NB4 (cell line): ENCODE measurements at regions not wholly inside any gene's neighbourhood (a gene's known extent, or its start where the extent isn't known, plus 50 kb on each side); places are given as distances from the start of the nearest gene placed in this dataset.

ENCODE experiments used
- DNase-seq: peaks from one replicate; pipeline ENCODE4 v3.0.0; 2010; ENCODE audit warnings: low read depth
- H3K4me3 ChIP-seq: one replicate; pipeline ENCODE4 v1.5.1; 2011; ENCODE audit warnings: mild to moderate bottlenecking, low read depth, low read length, moderate library complexity
- MYC ChIP-seq: IDR thresholded peaks from 2 replicates; pipeline ENCODE4 v1.6.1; 2011; ENCODE audit warnings: low read depth, low read length
- POLR2A ChIP-seq: IDR thresholded peaks from 2 replicates; pipeline ENCODE4 v1.6.1; 2011; ENCODE audit warnings: mild to moderate bottlenecking; ENCODE audit not compliant: insufficient read length; ENCODE audit errors: extremely low read depth
- TF ChIP-seq, protein P1 (sequence below): IDR thresholded peaks from one replicate; pipeline ENCODE4 v1.5.1; 2012; ENCODE audit warnings: low read depth, low read length
- TF ChIP-seq, protein P2 (sequence below): IDR thresholded peaks from 2 replicates; pipeline ENCODE4 v1.6.1; 2011; ENCODE audit warnings: low read depth, low read length

DNA sequence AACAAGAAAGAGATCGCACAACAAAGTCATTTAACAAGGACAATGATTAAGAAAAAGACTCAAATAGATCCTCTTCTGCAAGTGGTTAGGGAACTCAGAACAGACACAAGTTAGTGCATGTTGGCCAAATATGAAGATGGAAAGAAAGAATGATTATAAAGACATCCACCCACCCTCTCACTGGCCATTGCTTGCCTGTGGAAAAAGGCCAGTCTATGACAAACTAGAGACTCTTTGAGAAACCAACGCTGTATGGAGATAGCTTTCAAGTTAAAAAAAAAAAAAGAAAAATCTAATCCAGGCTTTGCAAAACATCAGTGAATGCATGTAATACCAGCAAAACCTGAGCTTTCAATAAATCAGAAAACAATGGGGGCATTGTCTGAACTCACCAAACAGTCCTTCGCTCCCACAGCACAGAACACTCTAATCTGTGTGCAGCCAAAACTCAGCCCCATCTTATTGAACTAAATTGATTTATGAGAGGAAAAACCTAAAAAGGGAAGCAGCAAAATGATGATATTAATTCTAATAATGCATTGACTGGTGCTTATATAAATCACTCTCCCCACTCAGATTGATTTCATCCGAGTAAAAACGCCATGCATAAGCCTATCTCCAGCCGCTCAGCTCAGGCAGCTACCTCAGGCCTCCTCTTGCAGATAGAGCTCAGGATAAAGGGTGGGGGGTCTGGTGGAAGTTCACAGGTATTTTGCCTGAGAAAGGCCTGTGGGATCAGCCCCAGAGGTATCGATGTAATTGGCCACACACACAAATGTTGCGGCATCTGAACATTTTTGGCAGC, 547.1 kb downstream of the CCDC171 start:
- no peak for DNase-seq
- H3K4me3 ChIP-seq: no peak overlapping the region
- TF ChIP-seq POLR2A: no peak
- TF ChIP-seq, protein P1, sequence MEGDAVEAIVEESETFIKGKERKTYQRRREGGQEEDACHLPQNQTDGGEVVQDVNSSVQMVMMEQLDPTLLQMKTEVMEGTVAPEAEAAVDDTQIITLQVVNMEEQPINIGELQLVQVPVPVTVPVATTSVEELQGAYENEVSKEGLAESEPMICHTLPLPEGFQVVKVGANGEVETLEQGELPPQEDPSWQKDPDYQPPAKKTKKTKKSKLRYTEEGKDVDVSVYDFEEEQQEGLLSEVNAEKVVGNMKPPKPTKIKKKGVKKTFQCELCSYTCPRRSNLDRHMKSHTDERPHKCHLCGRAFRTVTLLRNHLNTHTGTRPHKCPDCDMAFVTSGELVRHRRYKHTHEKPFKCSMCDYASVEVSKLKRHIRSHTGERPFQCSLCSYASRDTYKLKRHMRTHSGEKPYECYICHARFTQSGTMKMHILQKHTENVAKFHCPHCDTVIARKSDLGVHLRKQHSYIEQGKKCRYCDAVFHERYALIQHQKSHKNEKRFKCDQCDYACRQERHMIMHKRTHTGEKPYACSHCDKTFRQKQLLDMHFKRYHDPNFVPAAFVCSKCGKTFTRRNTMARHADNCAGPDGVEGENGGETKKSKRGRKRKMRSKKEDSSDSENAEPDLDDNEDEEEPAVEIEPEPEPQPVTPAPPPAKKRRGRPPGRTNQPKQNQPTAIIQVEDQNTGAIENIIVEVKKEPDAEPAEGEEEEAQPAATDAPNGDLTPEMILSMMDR: no peak
- TF ChIP-seq MYC: no peak
- TF ChIP-seq, protein P2, sequence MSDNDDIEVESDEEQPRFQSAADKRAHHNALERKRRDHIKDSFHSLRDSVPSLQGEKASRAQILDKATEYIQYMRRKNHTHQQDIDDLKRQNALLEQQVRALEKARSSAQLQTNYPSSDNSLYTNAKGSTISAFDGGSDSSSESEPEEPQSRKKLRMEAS: no peak

DNA sequence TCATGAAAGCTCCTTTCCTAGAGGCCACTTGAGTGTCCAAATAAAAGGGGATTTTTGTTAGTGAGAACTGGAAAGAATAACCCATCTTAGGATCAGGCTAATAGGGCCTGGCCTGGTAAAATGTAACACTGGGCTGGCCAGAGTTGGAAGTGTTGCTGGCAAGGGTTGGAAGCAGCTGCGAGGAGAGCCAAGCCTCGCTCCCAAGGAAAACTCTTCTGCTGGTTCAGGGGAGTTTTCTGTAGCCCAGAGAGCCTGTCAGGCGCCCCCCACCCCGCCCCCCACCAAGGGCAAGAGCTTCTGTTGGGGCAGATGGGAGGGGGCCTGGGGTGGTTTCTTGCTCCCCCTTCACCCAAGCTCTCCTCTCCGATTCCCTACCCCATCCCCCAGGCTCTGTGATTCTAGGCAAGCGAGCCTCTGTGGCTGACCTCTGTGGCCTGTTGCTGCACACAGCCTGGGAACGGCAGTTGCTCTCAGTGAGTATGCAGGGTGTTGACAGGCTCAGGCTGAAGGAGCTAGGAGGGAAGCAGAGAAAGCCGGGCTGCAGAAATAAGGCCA, 547.8 kb downstream of the CCDC171 start:
- peak; percentile 61 for DNase-seq
- H3K4me3 ChIP-seq: no peak overlapping the region
- TF ChIP-seq POLR2A (no peak), MYC (no peak)
- TF ChIP-seq, protein P1: no peak
- TF ChIP-seq, protein P2: no peak

DNA sequence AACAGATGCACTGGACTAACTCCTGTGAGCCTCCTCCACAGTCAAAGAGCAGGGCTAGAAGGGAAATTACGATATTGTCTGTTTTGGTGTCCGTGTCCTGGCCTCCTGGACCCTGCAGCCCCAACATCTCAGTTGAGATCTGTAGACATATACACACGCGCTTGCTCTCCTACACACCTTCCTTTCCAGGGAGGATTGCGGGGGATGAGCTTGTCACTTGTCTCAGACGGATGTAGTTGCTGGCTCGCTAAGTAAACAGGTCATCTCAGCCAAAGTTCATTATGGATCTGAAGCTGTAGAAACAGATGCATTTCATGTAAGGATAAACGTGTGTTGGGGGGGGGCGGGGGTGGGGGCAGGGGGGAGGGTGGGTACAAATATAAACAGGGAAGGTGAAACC, 549.3 kb downstream of the CCDC171 start:
- no peak overlapping the region for H3K4me3 ChIP-seq
- TF ChIP-seq, protein P1: no peak
- no peak for TF ChIP-seq MYC
- no peak for TF ChIP-seq POLR2A
- TF ChIP-seq, protein P2: no peak
- no peak for DNase-seq

DNA sequence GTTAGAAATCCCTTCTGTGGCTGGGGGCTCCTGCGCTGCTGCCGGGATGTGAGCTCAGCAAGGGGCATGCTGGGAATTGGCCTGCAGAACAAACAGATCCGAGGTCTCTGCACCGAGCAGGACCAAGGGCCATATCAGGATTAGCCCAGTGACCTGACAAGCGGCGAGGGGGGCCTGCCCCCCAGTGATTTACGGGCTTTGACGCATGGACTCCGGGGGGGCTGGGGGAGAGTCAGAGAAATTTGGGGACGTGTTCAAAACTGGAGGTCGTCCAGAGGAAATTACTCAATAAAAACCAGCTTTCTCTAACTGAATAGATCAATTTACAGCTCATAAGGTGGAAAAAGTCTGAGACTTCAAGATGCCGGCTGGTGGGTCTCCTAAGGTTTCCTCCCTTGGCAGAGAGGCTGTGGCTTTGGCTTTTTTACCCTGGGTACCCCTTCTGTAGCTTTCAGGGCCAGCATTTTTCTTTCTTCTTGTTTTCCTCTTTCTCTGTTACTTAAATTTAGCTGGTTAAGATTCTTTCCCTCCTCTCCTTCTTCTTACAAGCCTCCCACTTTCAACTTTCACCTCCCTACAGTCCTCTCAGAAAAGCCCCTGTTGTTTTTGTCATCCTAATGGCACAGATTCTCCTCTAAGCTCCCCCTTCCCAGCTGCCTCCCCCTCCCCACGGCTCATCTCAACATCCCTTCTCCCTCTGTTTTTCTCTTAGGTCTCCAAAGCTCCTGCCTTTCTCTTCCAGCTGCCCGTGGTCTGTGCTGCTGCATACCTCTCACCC, 551.0 kb downstream of the CCDC171 start:
- DNase-seq: no peak
- H3K4me3 ChIP-seq: no peak overlapping the region
- TF ChIP-seq, protein P2: no peak
- TF ChIP-seq POLR2A (no peak), MYC (no peak)
- TF ChIP-seq, protein P1: no peak

DNA sequence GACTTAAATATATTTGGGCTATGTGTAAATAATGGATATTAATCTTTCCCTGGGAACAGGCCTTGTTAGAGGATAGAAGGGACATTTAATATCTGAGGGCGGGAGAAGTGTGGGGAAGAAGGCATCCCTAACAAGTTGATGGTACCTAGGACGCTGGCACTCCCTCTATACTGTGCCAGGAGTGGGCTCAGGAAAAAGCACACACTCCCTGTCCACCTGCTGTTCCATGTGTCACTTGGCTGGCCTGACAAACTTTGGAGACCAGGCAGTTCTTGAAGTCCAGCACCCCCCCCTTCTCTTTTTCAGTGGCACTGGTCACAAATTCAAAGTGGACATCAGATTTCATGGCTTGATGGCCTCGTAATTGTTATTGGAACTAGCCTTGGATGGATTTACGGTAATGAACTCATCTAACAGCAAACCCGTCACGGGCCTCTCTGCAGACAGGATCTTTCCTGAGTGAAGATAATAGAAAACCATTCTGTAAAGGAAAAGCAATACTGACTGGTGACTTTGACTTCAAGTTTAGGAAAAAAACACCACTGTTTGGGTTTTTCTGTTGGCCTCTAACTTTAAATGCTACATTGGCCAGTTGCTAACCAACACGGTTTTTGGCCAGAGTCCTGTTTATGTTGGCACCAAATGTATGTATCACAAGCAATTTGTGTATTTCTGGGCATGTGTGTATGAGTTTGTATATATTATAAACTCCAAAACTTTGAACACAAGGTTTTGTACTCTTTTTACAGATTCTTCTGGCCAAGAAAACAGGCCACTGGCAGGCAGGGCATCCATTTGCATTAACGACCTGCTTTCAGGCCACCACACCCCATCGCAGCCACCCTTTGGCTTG, 552.6 kb downstream of the CCDC171 start:
- H3K4me3 ChIP-seq: no peak overlapping the region
- TF ChIP-seq, protein P2: no peak
- TF ChIP-seq POLR2A: no peak
- TF ChIP-seq, protein P1: no peak
- TF ChIP-seq MYC: no peak
- DNase-seq: no peak
